ENCODE measurements at regions not wholly inside any gene's neighbourhood (a gene's known extent, or its start where the extent isn't known, plus 50 kb on each side); places are given as distances from the start of the nearest gene placed in this dataset.
A peak's percentile ranks its signal among the peaks of the same experiment; 100 is the strongest.

- DNase-seq: no peak
Measured at GRCh38 chr10:131480861-131481260, 169.3 kb upstream of the TCERG1L start.

GRCh38 chr10:131485732-131486131 lies 174.2 kb upstream of the TCERG1L start:
- no peak for DNase-seq

- no peak for DNase-seq
Measured at GRCh38 chr10:131487822-131488221, 176.3 kb upstream of the TCERG1L start.

GRCh38 chr10:131490991-131491594 lies 179.6 kb upstream of the TCERG1L start:
- DNase-seq: no peak

- no peak for DNase-seq
Measured at GRCh38 chr10:131492211-131492857, 180.8 kb upstream of the TCERG1L start.

- no peak for DNase-seq
Measured at GRCh38 chr10:131493432-131493831, 181.9 kb upstream of the TCERG1L start.

- DNase-seq: no peak
Measured at GRCh38 chr10:131494451-131494850, 182.9 kb upstream of the TCERG1L start.

- no peak for DNase-seq
Measured at GRCh38 chr10:131495224-131495623, 183.7 kb upstream of the TCERG1L start.

- no peak for DNase-seq
Measured at GRCh38 chr10:131495892-131496291, 184.4 kb upstream of the TCERG1L start.

- no peak for DNase-seq
Measured at GRCh38 chr10:131496351-131497052, 185.0 kb upstream of the TCERG1L start.

- no peak for DNase-seq
Measured at GRCh38 chr10:131499566-131499965, 188.0 kb upstream of the TCERG1L start.

- no peak for DNase-seq
Measured at GRCh38 chr10:131500181-131500580, 188.7 kb upstream of the TCERG1L start.

GRCh38 chr10:131500892-131501291 lies 189.4 kb upstream of the TCERG1L start:
- DNase-seq: no peak

GRCh38 chr10:131503992-131504391 lies 192.5 kb upstream of the TCERG1L start:
- no peak for DNase-seq

GRCh38 chr10:131511391-131511790 lies 199.9 kb upstream of the TCERG1L start:
- DNase-seq: no peak

- DNase-seq: no peak
Measured at GRCh38 chr10:131512852-131513251, 201.3 kb upstream of the TCERG1L start.

- DNase-seq: no peak
Measured at GRCh38 chr10:131513445-131513844, 201.9 kb upstream of the TCERG1L start.

GRCh38 chr10:131513901-131514300 lies 202.4 kb upstream of the TCERG1L start:
- peak in 1 of 3 donors; percentile 50 for DNase-seq

GRCh38 chr10:131514454-131514853 lies 202.9 kb upstream of the TCERG1L start:
- peak in 1 of 3 donors; percentile 24 for DNase-seq

GRCh38 chr10:131516285-131516684 lies 204.8 kb upstream of the TCERG1L start:
- no peak for DNase-seq

- DNase-seq: no peak
Measured at GRCh38 chr10:131517781-131518180, 206.3 kb upstream of the TCERG1L start.

GRCh38 chr10:131519723-131520605 lies 208.4 kb upstream of the TCERG1L start:
- DNase-seq: no peak
